Mammary epithelial cell (primary cell): ENCODE measurements at regions not wholly inside any gene's neighbourhood (a gene's known extent, or its start where the extent isn't known, plus 50 kb on each side); places are given as distances from the start of the nearest gene placed in this dataset.

Experiments used
- CTCF ChIP-seq, 2 donors: IDR thresholded peaks in 1 of 2; conservative IDR thresholded peaks in 1 of 2; 2 replicates each; pipeline ENCODE4 v1.5.1; 2011 to 2012; ENCODE audit warnings: inconsistent platforms in 2 of 2, low read length in 2 of 2, mild to moderate bottlenecking in 2 of 2, control low read depth in 1 of 2, low read depth in 1 of 2; ENCODE audit not compliant: insufficient read depth in 1 of 2; ENCODE audit errors: extremely low read depth in 1 of 2
- EZH2 ChIP-seq: IDR thresholded peaks from 2 replicates; pipeline ENCODE4 v1.6.1; 2012; ENCODE audit warnings: low read length, inconsistent platforms, borderline replicate concordance

GRCh38 chr10:127827354-127828140 lies 65.2 kb downstream of the CLRN3 start:
- TF ChIP-seq EZH2 (no peak), CTCF (conservative IDR thresholded peaks at IDR 0.05 in 1 of 2, IDR thresholded peaks at IDR 0.05 in 1 of 2; ENCODE audit: extremely low read depth in 1 of 2, insufficient read depth in 1 of 2, low read depth in 1 of 2, low read length in 2 of 2) (no peak)
